RWPE2 (cell line): ENCODE measurements at regions not wholly inside any gene's neighbourhood (a gene's known extent, or its start where the extent isn't known, plus 50 kb on each side); places are given as distances from the start of the nearest gene placed in this dataset.

ENCODE experiments used
- ATAC-seq: fragments of 200-7000 bp; cut with Tn5 transposase; 3 replicates; pipeline ENCODE4 v1.9.1; 2021; ENCODE audit warnings: low read depth
- DNase-seq: peaks from one replicate; pipeline ENCODE4 v3.0.0-alpha.2; 2020; ENCODE audit warnings: low spot score
- H3K27ac ChIP-seq: fragments of 450-650 bp; 2 replicates; pipeline ENCODE4 v1.5.1; 2017; ENCODE audit warnings: mild to moderate bottlenecking; ENCODE audit not compliant: poor library complexity, severe bottlenecking
- H3K27me3 ChIP-seq: fragments of 250-450 bp; sonication (Bioruptor Pico); 2 replicates; pipeline ENCODE4 v1.5.1; 2021; ENCODE audit warnings: mild to moderate bottlenecking, moderate library complexity; ENCODE audit not compliant: insufficient read depth, poor library complexity, severe bottlenecking
- H3K36me3 ChIP-seq: fragments of 250-450 bp; sonication (Bioruptor Pico); 2 replicates; pipeline ENCODE4 v1.5.1; 2020; ENCODE audit warnings: low read depth, mild to moderate bottlenecking, moderate library complexity
- H3K4me1 ChIP-seq: fragments of 250-450 bp; sonication (Bioruptor Pico); 2 replicates; pipeline ENCODE4 v1.5.1; 2021; ENCODE audit warnings: mild to moderate bottlenecking, moderate library complexity; ENCODE audit not compliant: insufficient read depth, poor library complexity, severe bottlenecking
- H3K4me3 ChIP-seq: fragments of 250-450 bp; sonication (Bioruptor Pico); 2 replicates; pipeline ENCODE4 v1.5.1; 2021; ENCODE audit warnings: mild to moderate bottlenecking, moderate library complexity; ENCODE audit not compliant: severe bottlenecking
- H3K9me3 ChIP-seq: fragments of 250-450 bp; sonication (Bioruptor Pico); 2 replicates; pipeline ENCODE4 v1.5.1; 2021; ENCODE audit warnings: mild to moderate bottlenecking, moderate library complexity; ENCODE audit not compliant: severe bottlenecking
- TF ChIP-seq, protein P1 (sequence below): fragments of 450-650 bp; IDR thresholded peaks from one replicate; pipeline ENCODE4 v1.5.1; 2017; ENCODE audit warnings: mild to moderate bottlenecking, moderate library complexity; ENCODE audit not compliant: poor library complexity, severe bottlenecking

DNA sequence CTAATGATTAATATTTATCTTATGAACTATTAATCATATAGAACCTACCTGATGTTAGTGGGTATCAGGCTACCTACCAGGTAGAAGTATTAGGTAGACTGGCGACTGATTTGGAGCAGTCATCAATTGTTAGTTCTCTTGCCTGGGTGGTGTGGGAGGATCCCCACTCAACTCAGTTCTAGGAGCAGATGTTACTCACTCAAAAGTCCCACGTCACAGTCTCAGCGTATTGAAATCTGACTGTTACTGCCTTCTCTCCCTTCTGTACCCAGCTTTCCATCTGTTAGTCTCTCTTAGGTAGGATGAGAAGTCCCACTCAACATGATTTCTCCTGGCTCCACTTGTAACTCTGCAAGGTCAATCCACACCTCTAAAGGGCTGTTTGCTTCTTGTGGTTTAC, 102.7 kb downstream of the OLFM4 start:
- Histone ChIP-seq H3K27ac (no peak overlapping the region), H3K4me3 (no peak overlapping the region), H3K9me3 (no peaks in the 10 kb centered on the region), H3K36me3 (no peaks in the 10 kb centered on the region), H3K27me3 (no peaks in the 10 kb centered on the region), H3K4me1 (no peaks in the 10 kb centered on the region)
- no peak for ATAC-seq
- DNase-seq: no peak
- TF ChIP-seq, protein P1, sequence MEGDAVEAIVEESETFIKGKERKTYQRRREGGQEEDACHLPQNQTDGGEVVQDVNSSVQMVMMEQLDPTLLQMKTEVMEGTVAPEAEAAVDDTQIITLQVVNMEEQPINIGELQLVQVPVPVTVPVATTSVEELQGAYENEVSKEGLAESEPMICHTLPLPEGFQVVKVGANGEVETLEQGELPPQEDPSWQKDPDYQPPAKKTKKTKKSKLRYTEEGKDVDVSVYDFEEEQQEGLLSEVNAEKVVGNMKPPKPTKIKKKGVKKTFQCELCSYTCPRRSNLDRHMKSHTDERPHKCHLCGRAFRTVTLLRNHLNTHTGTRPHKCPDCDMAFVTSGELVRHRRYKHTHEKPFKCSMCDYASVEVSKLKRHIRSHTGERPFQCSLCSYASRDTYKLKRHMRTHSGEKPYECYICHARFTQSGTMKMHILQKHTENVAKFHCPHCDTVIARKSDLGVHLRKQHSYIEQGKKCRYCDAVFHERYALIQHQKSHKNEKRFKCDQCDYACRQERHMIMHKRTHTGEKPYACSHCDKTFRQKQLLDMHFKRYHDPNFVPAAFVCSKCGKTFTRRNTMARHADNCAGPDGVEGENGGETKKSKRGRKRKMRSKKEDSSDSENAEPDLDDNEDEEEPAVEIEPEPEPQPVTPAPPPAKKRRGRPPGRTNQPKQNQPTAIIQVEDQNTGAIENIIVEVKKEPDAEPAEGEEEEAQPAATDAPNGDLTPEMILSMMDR: no peak

DNA sequence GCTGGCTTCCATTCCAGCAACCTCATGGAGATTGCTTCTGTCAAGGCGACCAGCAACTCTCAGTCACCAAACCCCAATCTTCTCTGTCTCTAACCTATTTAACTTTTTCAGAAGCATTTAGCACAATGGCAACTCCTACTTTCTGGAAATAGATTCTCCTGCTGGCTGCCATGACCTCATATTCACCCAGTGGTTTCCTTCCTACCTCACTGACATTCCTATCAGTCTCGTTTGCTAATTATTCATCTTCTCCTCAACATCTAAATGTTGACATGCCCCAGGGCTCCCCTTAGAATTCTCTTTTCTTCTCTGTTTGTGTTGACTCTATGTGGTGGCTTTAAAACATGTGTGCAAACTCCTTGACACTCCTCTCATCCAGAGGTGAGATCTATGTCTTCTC, 106.7 kb downstream of the OLFM4 start:
- no peak for DNase-seq
- no peak overlapping the region for H3K4me3 ChIP-seq
- no peaks in the 10 kb centered on the region for H3K4me1 ChIP-seq
- ATAC-seq: no peak
- no peaks in the 10 kb centered on the region for H3K9me3 ChIP-seq
- no peaks in the 10 kb centered on the region for H3K36me3 ChIP-seq
- H3K27me3 ChIP-seq: no peaks in the 10 kb centered on the region
- no peak overlapping the region for H3K27ac ChIP-seq
- TF ChIP-seq, protein P1: no peak

DNA sequence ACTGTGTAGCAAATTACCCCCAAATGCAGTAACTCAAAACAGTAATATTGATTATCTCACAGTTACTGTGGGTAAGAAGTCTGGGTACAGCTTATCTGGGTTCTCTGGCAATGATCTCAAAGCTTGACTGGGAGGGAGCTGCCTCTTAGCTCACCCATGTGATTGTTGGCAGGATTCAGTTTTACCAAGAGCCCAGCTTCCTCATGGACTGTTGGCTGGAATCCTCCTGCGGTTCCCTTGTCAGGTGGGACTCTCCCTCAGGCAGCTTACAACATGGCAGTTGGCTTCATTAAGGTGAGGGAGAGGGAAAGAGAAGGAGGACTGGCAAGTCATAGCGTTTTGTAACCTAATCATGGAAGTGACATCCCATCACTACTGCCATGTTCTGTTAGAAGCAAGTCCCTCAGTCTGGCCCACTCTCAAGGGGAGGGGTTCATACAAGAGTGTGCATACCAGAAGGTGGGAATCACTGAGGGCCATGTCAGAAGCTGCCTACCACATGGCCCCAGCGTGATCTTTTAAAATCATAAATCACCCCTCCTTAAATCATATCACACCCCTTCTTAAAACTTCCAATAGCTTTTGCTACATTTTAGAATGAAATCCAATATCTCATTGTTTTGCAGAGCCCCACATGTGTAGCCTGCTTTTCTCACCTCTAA, 108.1 kb downstream of the OLFM4 start:
- no peak overlapping the region for H3K4me3 ChIP-seq
- H3K36me3 ChIP-seq: no peaks in the 10 kb centered on the region
- no peak overlapping the region for H3K27ac ChIP-seq
- DNase-seq: no peak
- H3K27me3 ChIP-seq: no peaks in the 10 kb centered on the region
- no peaks in the 10 kb centered on the region for H3K4me1 ChIP-seq
- TF ChIP-seq, protein P1: no peak
- ATAC-seq: no peak
- H3K9me3 ChIP-seq: no peaks in the 10 kb centered on the region

DNA sequence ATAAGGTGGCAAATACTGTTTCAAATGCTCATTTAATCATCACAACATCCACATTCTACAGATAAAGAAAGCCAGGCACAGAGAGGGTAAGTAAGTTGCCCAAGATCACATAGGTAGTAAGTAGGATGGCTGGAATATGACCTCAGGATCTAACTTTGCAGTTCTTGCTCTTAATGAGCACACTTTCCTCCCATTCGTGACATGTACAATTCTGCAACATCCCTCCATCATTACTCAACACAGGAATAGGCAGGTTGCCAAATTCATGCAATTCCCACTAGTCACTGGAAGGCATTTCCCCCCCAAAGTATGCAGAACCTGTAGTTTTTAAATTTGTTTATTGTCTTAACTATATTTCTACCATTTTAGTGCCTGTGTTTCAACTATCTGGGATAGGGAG, 109.2 kb downstream of the OLFM4 start:
- no peaks in the 10 kb centered on the region for H3K9me3 ChIP-seq
- no peaks in the 10 kb centered on the region for H3K27me3 ChIP-seq
- TF ChIP-seq, protein P1: no peak
- no peaks in the 10 kb centered on the region for H3K4me1 ChIP-seq
- no peaks in the 10 kb centered on the region for H3K36me3 ChIP-seq
- no peak for DNase-seq
- H3K4me3 ChIP-seq: no peak overlapping the region
- H3K27ac ChIP-seq: no peak overlapping the region
- ATAC-seq: peak; percentile 41; the same call in 1 of the 3 replicates

DNA sequence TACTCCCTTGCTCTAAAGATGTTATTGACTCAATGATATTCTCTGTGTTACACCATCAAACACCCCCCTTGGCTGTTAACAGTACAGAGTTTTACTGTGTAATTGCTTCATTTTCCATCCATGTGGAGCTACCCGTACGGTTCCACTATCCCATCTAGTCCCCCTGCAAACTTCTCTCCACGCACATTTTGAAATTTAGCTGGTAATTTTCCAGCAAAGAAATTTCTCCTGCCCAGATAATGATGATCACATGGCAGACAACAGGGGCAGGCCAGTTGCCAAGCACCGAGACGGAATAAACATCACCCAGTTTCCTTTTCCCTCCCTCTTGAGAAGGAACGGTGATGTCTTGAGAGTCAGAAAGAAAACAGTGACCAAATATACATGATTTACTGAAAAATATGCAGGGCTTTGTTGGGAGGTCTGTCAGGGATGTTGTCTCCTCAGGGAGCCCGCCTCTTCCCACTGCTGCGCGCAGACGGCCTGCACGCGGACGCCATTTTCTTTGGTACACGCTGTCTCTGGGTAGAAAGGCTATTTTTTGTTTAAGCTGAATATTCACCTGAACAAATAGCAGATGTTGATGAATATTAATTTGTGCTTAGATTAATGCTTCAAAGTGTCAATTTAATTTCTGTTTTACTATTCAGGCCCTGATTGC, 109.9 kb downstream of the OLFM4 start:
- Histone ChIP-seq H3K9me3 (no peaks in the 10 kb centered on the region), H3K27ac (no peak overlapping the region), H3K36me3 (no peaks in the 10 kb centered on the region), H3K4me1 (no peaks in the 10 kb centered on the region), H3K4me3 (no peak overlapping the region), H3K27me3 (no peaks in the 10 kb centered on the region)
- no peak for ATAC-seq
- DNase-seq: no peak
- TF ChIP-seq, protein P1: no peak
